Activated naive CD4-positive, alpha-beta T cell treated with anti-CD3 and anti-CD28 coated beads, Interleukin-2, amount 10 ng/mL, durations not matched to agents 7 days and 5 days (primary cell): ENCODE measurements at regions not wholly inside any gene's neighbourhood (a gene's known extent, or its start where the extent isn't known, plus 50 kb on each side); places are given as distances from the start of the nearest gene placed in this dataset.
"Not testable (repeated sequence)": the region's sequence is repeated elsewhere in the genome, so short reads cannot be mapped to it uniquely, and the experiment has no call there.

Experiments used
- CTCF ChIA-PET: fragments of 350-600 bp; sonication (Branson Sonifier 250); formaldehyde crosslinking; loops from one replicate; lab custom pipeline; 2021; ENCODE audit warnings: antibody characterized with exemption; lab: Charles Lee
- DNase-seq: peaks from one replicate; pipeline ENCODE4 v3.0.0-alpha.2; 2020
- H3K27ac Mint-ChIP-seq: one replicate; pipeline ENCODE4 v1.8.0; 2021; ENCODE audit warnings: mild to moderate bottlenecking, moderate library complexity, mixed read lengths
- H3K27me3 Mint-ChIP-seq: one replicate; pipeline ENCODE4 v1.8.0; 2021; ENCODE audit warnings: mild to moderate bottlenecking, mixed read lengths
- H3K36me3 Mint-ChIP-seq: one replicate; pipeline ENCODE4 v1.8.0; 2021; ENCODE audit warnings: mixed read lengths
- H3K4me1 Mint-ChIP-seq: one replicate; pipeline ENCODE4 v1.8.0; 2021; ENCODE audit warnings: mixed read lengths
- H3K4me3 Mint-ChIP-seq: one replicate; pipeline ENCODE4 v1.8.0; 2021; ENCODE audit warnings: mild to moderate bottlenecking, moderate library complexity, mixed read lengths
- H3K9me3 Mint-ChIP-seq: one replicate; pipeline ENCODE4 v1.8.0; 2021; ENCODE audit warnings: mixed read lengths

DNA sequence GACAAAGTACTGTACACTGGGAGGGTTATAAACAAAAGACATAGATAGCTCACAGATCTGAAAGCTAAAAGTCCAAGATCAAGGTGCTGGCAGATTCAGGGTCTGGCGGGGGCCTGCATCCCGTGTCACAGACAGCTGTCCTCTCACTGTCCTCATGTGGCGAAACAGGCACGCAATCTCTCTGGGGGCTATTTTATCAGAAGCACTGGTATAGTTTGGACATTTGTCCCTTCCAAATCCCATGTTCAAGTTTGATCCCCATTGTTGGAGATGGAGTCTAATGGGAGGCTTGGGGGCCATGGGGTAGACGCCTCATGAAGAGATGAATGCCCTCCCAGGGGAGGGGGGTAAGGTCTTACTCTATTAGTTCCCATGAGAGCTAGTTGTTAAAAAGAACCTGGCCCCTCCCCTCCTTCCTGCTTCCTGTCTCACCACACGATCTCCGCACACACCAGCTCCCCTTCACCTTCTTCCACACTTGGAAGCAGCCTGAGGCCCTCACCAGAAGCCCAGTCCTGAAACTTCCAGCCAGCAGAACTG, 72.5 kb upstream of the UCN3 start:
- H3K27ac Mint-ChIP-seq: peak overlapping the region; percentile 99
- peaks cover 50% of the 10 kb centered on the region for H3K36me3 Mint-ChIP-seq
- peak overlapping the region; percentile 91 for H3K4me3 Mint-ChIP-seq
- peaks cover 75% of the 10 kb centered on the region for H3K4me1 Mint-ChIP-seq
- H3K9me3 Mint-ChIP-seq: peaks cover 15% of the 10 kb centered on the region
- CTCF ChIA-PET: interaction anchor here (1.0 to 1.1 kb wide), 2 partner anchors 9 to 442 kb away, joined by 3 to 4 read pairs; no protein-coding TSS in a partner anchor
- no peaks in the 10 kb centered on the region for H3K27me3 Mint-ChIP-seq
- DNase-seq: peak; percentile 74

DNA sequence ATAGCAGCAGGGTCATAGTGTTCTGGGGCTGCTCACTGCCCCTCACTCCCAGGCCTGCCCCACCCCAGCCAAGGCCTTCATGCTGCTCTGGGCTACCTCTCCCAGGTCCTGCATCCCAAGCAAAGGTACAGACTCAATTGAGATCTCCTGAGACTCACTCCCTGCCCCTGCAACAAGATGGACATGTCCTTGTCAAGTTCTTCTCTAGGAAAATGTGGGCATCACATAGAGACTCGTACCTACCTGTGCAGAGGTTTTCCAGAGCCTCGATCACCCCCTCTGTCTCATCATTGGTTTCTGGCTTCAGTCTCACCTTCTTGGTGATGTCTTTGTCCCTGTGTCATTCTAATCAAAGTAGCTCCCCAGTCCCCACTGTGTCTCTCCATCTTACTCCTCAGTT, 71.8 kb upstream of the UCN3 start:
- H3K27ac Mint-ChIP-seq: peak overlapping the region; percentile 99
- peak; percentile 27 for DNase-seq
- H3K9me3 Mint-ChIP-seq: peaks cover 19% of the 10 kb centered on the region
- H3K36me3 Mint-ChIP-seq: peaks cover 56% of the 10 kb centered on the region
- H3K4me3 Mint-ChIP-seq: peak overlapping the region; percentile 91
- CTCF ChIA-PET: interaction anchor here (1.1 kb wide), 1 partner anchor 8 kb away, joined by 4 read pairs; no protein-coding TSS in a partner anchor
- H3K27me3 Mint-ChIP-seq: not testable (repeated sequence)
- peaks cover 82% of the 10 kb centered on the region for H3K4me1 Mint-ChIP-seq

GRCh38 chr10:5293691-5294550, 70.8 kb upstream of the UCN3 start:
- Mint-ChIP-seq H3K4me1 (peaks cover 85% of the 10 kb centered on the region), H3K9me3 (peaks cover 19% of the 10 kb centered on the region), H3K27me3 (no peaks in the 10 kb centered on the region), H3K27ac (peak overlapping the region; percentile 99), H3K4me3 (peak overlapping the region; percentile 91), H3K36me3 (peaks cover 62% of the 10 kb centered on the region)
- DNase-seq: peak; percentile 88
- CTCF ChIA-PET: interaction anchor here (0.7 to 1.2 kb wide), 3 partner anchors 9 to 444 kb away, joined by 3 to 4 read pairs (median 3); no protein-coding TSS in a partner anchor

- peaks cover 87% of the 10 kb centered on the region for H3K36me3 Mint-ChIP-seq
- H3K27ac Mint-ChIP-seq: peak overlapping the region; percentile 99
- peaks cover 72% of the 10 kb centered on the region for H3K4me1 Mint-ChIP-seq
- H3K9me3 Mint-ChIP-seq: peaks cover 28% of the 10 kb centered on the region
- peak; percentile 71 for DNase-seq
- CTCF ChIA-PET: interaction anchor here (0.8 to 2.6 kb wide), 4 partner anchors 11 to 25 kb away, joined by 3 to 20 read pairs (median 4); no protein-coding TSS in a partner anchor
- peak overlapping the region; percentile 51 for H3K4me3 Mint-ChIP-seq
- H3K27me3 Mint-ChIP-seq: no peaks in the 10 kb centered on the region
These were observed 67.3 kb upstream of the UCN3 start for GRCh38 chr10:5297466-5297865.

- H3K36me3 Mint-ChIP-seq: peaks cover 86% of the 10 kb centered on the region
- peak overlapping the region; percentile 51 for H3K4me3 Mint-ChIP-seq
- H3K27me3 Mint-ChIP-seq: no peaks in the 10 kb centered on the region
- peak overlapping the region; percentile 99 for H3K27ac Mint-ChIP-seq
- CTCF ChIA-PET: interaction anchor here (0.8 to 1.3 kb wide), 3 partner anchors 11 to 25 kb away, joined by 3 to 4 read pairs (median 3); no protein-coding TSS in a partner anchor
- DNase-seq: no peak
- H3K4me1 Mint-ChIP-seq: peaks cover 71% of the 10 kb centered on the region
- peaks cover 29% of the 10 kb centered on the region for H3K9me3 Mint-ChIP-seq
These were observed 66.8 kb upstream of the UCN3 start for GRCh38 chr10:5297996-5298395.

GRCh38 chr10:5299950-5300349, 64.8 kb upstream of the UCN3 start:
- no peaks in the 10 kb centered on the region for H3K27me3 Mint-ChIP-seq
- CTCF ChIA-PET: interaction anchor here (1.4 kb wide), 1 partner anchor 10 kb away, joined by 3 read pairs; no protein-coding TSS in a partner anchor

DNA sequence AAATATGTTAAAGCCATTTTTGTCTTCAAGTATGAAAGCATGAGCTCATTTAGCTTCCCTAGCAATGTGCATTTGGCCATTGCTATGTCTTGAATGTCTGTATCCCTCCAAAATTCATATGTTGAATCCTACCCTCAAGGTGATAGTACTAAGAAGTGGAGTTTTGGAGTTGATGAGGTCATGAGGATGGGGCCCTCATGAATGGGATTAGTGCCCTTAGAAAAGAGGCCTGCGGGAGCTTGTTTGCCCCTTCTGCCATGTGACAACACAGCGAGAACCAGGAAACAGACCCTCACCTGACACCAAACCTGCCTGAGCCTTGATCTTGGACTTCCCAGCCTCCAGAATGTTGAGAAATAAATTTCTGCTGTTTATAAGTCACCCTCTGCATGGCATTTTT, 61.3 kb upstream of the UCN3 start:
- Mint-ChIP-seq H3K36me3 (peaks cover 76% of the 10 kb centered on the region), H3K9me3 (peaks cover 52% of the 10 kb centered on the region), H3K27ac (no peak overlapping the region), H3K4me3 (no peak overlapping the region), H3K27me3 (no peaks in the 10 kb centered on the region), H3K4me1 (peaks cover 28% of the 10 kb centered on the region)
- DNase-seq: no peak
- CTCF ChIA-PET: no interaction called here

More at GRCh38 chr10:5299950-5300349, 64.8 kb upstream of the UCN3 start:
- H3K27ac Mint-ChIP-seq: no peak overlapping the region
- DNase-seq: no peak
- peaks cover 89% of the 10 kb centered on the region for H3K36me3 Mint-ChIP-seq
- no peak overlapping the region for H3K4me3 Mint-ChIP-seq
- H3K4me1 Mint-ChIP-seq: peaks cover 64% of the 10 kb centered on the region
- peaks cover 47% of the 10 kb centered on the region for H3K9me3 Mint-ChIP-seq

DNA sequence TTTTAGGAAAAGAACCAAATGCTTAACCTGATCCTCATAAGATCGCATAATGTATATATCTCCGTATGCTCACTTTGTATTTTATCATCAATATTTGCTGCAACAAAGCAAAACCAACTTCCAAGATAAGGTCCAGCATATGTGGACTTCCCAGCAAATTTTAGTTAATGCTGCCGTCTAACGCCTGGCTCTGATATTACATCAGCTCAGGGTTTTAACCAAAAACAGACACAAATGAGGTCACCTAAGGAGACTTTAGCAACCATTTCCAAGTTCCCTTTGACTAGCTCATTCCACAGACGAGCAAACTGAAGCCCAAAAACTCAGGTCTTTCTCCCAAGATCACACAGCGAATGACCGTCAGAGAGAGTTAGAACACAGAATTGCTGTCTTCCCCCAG, 59.4 kb upstream of the UCN3 start:
- H3K9me3 Mint-ChIP-seq: peaks cover 54% of the 10 kb centered on the region
- CTCF ChIA-PET: no interaction called here
- no peak overlapping the region for H3K27ac Mint-ChIP-seq
- H3K36me3 Mint-ChIP-seq: peaks cover 70% of the 10 kb centered on the region
- DNase-seq: no peak
- peaks cover 14% of the 10 kb centered on the region for H3K4me1 Mint-ChIP-seq
- H3K4me3 Mint-ChIP-seq: no peak overlapping the region
- no peaks in the 10 kb centered on the region for H3K27me3 Mint-ChIP-seq

- no peak overlapping the region for H3K4me3 Mint-ChIP-seq
- H3K9me3 Mint-ChIP-seq: peaks cover 33% of the 10 kb centered on the region
- no peaks in the 10 kb centered on the region for H3K27me3 Mint-ChIP-seq
- H3K36me3 Mint-ChIP-seq: peaks cover 41% of the 10 kb centered on the region
- H3K4me1 Mint-ChIP-seq: peaks cover 39% of the 10 kb centered on the region
- no peak overlapping the region for H3K27ac Mint-ChIP-seq
- CTCF ChIA-PET: no interaction called here
- DNase-seq: no peak
These were observed 53.9 kb upstream of the UCN3 start for GRCh38 chr10:5310914-5311313.

DNA sequence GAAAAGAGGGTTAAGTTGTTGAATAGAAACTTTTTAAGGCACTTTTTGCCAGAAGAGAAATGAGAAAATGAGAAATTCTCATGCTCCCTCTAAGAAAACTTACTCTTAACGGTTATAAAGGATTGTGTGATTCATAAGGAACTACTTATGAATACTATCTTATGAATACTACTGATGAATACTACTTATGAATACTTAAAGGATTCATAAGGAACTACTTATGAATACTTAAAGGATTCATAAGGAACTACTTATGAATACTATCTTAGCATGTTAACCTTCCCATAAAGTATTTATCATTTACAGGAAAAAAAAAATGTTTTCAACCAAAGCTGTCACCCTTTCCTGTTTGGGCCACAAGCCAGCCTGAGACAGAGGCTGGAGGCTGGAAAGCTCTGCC, 53.1 kb upstream of the UCN3 start:
- Mint-ChIP-seq H3K4me1 (peaks cover 46% of the 10 kb centered on the region), H3K27me3 (no peaks in the 10 kb centered on the region), H3K36me3 (peaks cover 38% of the 10 kb centered on the region), H3K9me3 (peaks cover 26% of the 10 kb centered on the region), H3K4me3 (no peak overlapping the region), H3K27ac (no peak overlapping the region)
- no peak for DNase-seq
- CTCF ChIA-PET: no interaction called here

DNA sequence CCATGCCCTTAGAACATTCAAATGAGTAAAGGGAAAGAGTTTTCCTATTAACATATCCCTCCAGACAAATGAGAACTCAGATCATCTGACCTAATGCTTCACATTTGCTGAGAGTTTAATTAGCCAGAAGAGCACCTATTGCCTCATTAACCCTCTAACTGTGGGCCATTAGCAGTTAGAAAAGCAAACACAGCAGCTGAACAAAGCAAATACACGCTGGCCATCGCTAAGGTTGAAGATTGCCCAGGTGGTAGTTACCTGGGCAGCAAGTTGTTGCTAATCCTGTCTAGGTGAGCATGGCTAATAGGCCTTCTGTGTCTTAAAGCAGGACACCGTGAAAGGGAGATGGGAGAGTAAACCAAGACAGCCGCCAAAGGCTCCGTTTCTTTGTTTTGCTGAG, 49.9 kb upstream of the UCN3 start:
- CTCF ChIA-PET: no interaction called here
- no peak for DNase-seq
- Mint-ChIP-seq H3K9me3 (peaks cover 26% of the 10 kb centered on the region), H3K4me3 (no peak overlapping the region), H3K36me3 (peaks cover 32% of the 10 kb centered on the region), H3K27ac (no peak overlapping the region), H3K4me1 (peaks cover 70% of the 10 kb centered on the region), H3K27me3 (no peaks in the 10 kb centered on the region)
